ENCODE measurements at regions not wholly inside any gene's neighbourhood (a gene's known extent, or its start where the extent isn't known, plus 50 kb on each side); places are given as distances from the start of the nearest gene placed in this dataset.

DNA sequence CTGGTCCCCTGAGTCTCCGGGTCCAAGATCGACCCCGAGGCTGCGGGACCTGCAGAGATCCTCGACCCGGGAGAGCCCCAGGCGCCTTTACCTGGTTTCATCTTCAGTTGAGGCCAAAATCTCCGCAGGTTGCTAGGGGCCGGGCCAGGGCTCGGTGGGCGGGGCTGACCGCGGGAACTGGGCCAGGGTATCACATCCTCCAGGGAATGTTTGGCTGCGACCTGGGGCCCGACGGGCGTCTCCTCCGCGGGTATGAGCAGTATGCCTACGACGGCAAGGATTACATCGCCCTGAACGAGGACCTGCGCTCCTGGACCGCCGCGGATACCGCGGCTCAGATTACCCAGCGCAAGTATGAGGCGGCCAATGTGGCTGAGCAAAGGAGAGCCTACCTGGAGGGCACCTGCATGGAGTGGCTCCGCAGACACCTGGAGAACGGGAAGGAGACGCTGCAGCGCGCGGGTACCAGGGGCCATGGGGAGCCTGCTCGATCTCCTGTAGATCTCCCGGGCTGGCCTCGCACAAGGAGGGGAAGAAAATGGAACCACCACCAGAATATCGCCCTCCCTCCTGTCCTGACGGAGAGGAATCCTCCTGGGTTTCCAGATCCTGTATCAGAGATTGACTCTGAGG is 53.8 kb upstream of the POLR1H start:
- peak in 1 of 2 experiments; percentile 86 for DNase-seq (ENCODE audit: low read depth in 1 of 2, low spot score in 2 of 2)
- ChIA-PET CTCF (ENCODE audit: partially characterized antibody) (interaction anchor here (7.8 kb wide), 1 partner anchor 159 kb away, joined by 87 read pairs; no protein-coding TSS in a partner anchor), POLR2A (ENCODE audit: partially characterized antibody) (interaction anchor here (1.4 kb wide), 1 partner anchor 152 kb away, joined by 3 read pairs; no protein-coding TSS in a partner anchor)
- Histone ChIP-seq H4K5ac (ENCODE audit: insufficient read length, low read depth, low read length) (no peak overlapping the region), H4K20me1 (replicated peaks in 1 of 2; ENCODE audit: control insufficient read depth in 1 of 2, insufficient read depth in 2 of 2, low read length in 2 of 2) (peaks cover 0 to 3% of the 10 kb centered on the region in 2 experiments), H3K56ac (replicated peaks; ENCODE audit: insufficient read length, low read depth, low read length) (no peak overlapping the region), H2AK5ac (ENCODE audit: low read depth, low read length) (no peak overlapping the region), H3K9ac (replicated peaks in 1 of 4; ENCODE audit: extremely low read depth in 1 of 4, low read depth in 3 of 4, low read length in 3 of 4) (no peak overlapping the region), H2AFZ (ENCODE audit: low read length) (peak overlapping the region; percentile 26; the same call in 1 of the 2 replicates), H3K23me2 (ENCODE audit: low read depth, low read length) (peaks cover 13% of the 10 kb centered on the region; the same call in 1 of the 2 replicates), H4K91ac (replicated peaks; ENCODE audit: insufficient read length, low read length) (no peak overlapping the region), H3K4ac (replicated peaks; ENCODE audit: insufficient read length, low read depth, low read length) (no peak overlapping the region), H3K79me1 (ENCODE audit: low read depth, low read length) (no peaks in the 10 kb centered on the region), H3K27me3 (replicated peaks in 1 of 4; ENCODE audit: control insufficient read depth in 3 of 4, extremely low read depth in 1 of 4, insufficient read depth in 3 of 4, low read length in 3 of 4) (peaks cover 25 to 48% (median 42%) of the 10 kb centered on the region in 4 experiments), H2BK12ac (ENCODE audit: low read depth, low read length) (peak overlapping the region; percentile 50; the same call in 1 of the 2 replicates), H2BK20ac (ENCODE audit: low read length) (no peak overlapping the region), H3K23ac (ENCODE audit: insufficient read length) (no peak overlapping the region), H2BK120ac (replicated peaks; ENCODE audit: low read depth, low read length) (no peak overlapping the region), H4K8ac (ENCODE audit: extremely low read depth, insufficient read depth, low read length) (peak overlapping the region; percentile 14; the same call in 1 of the 2 replicates), H3K36me3 (ENCODE audit: control insufficient read depth in 2 of 4, insufficient read depth in 4 of 4, low read length in 3 of 4) (no peaks in the 10 kb centered on the region; a peak in 1 of 8 replicates), H3K79me2 (ENCODE audit: control insufficient read depth in 1 of 2, insufficient read depth in 2 of 2, low read length in 2 of 2) (no peaks in the 10 kb centered on the region), H3K14ac (ENCODE audit: insufficient read length) (no peak overlapping the region), H2BK5ac (ENCODE audit: low read depth, low read length) (no peak overlapping the region), H3K18ac (ENCODE audit: extremely low read depth, low read length) (peak overlapping the region; percentile 19; the same call in 1 of the 2 replicates), H3K4me3 (ENCODE audit: extremely low read depth in 1 of 4, insufficient read depth in 2 of 4, low read depth in 3 of 4, low read length in 4 of 4) (peak overlapping the region; percentile 37 to 69 (median 56)), H3K27ac (ENCODE audit: low read depth, low read length) (no peak overlapping the region), H3K9me3 (ENCODE audit: insufficient read depth in 2 of 2, low read depth in 1 of 2, low read length in 1 of 2) (no peaks in the 10 kb centered on the region), H2BK15ac (ENCODE audit: low read length) (no peak overlapping the region), H3K4me1 (replicated peaks in 1 of 4; ENCODE audit: control insufficient read depth in 3 of 4, insufficient read depth in 4 of 4, low read length in 3 of 4) (peaks cover 0 to 10% (median 3%) of the 10 kb centered on the region in 4 experiments; a peak in 2 of 7 replicates), H3K4me2 (ENCODE audit: insufficient read depth in 1 of 2, low read depth in 2 of 2, low read length in 2 of 2) (peak overlapping the region; percentile 59 to 97)
- no peak for FAIRE-seq
- WGBS, 2 experiments (ENCODE audit: extremely low coverage in 1 of 2, insufficient coverage in 1 of 2, insufficient read length in 1 of 2, insufficient replicate concordance in 2 of 2, low coverage in 1 of 2, low lambda C conversion rate in 2 of 2, missing lambda C conversion rate in 1 of 2), result 5% methylated on average over 40 of the region's 42 CpGs; no CpG with 5 or more reads in 1 of the 2 experiments
- TF ChIP-seq MAX (IDR thresholded peaks at IDR 0.05) (peak; percentile 13; the same call in 1 of the 2 replicates), HDAC2 (IDR thresholded peaks at IDR 0.05; ENCODE audit: borderline replicate concordance in 1 of 2, low read depth in 2 of 2, low read length in 2 of 2) (no peak), SUZ12 (IDR thresholded peaks at IDR 0.05; ENCODE audit: low read length) (peak; percentile 34; the same call in 1 of the 2 replicates), RAD21 (IDR thresholded peaks at IDR 0.05 in 1 of 2, conservative IDR thresholded peaks at IDR 0.05 in 1 of 2; ENCODE audit: low read depth in 2 of 2, low read length in 2 of 2) (0 out of 4 replicates have a peak, but pooled peaks of 1 of the 2 experiments have one; percentile 0), EZH2 (IDR thresholded peaks at IDR 0.05; ENCODE audit: low read depth, low read length, severe bottlenecking) (peak; percentile 47)

All from H1 (cell line).